Left ventricle myocardium inferior (tissue), 1 donor: ENCODE measurements at regions not wholly inside any gene's neighbourhood (a gene's known extent, or its start where the extent isn't known, plus 50 kb on each side); places are given as distances from the start of the nearest gene placed in this dataset.
A peak's percentile ranks its signal among the peaks of the same experiment; 100 is the strongest.

Experiments
- DNase-seq: peaks from one replicate; pipeline ENCODE4 v3.0.0-alpha.2; 2020
- H3K27ac ChIP-seq: fragments of 200-600 bp; replicated peaks from 2 replicates; pipeline ENCODE4 v1.8.0; 2021
- H3K27me3 ChIP-seq: fragments of 200-600 bp; 2 replicates; pipeline ENCODE4 v1.8.0; 2021; ENCODE audit warnings: low read depth
- H3K36me3 ChIP-seq: fragments of 200-600 bp; 2 replicates; pipeline ENCODE4 v1.8.0; 2021
- H3K4me1 ChIP-seq: fragments of 200-600 bp; 2 replicates; pipeline ENCODE4 v1.8.0; 2021
- H3K4me3 ChIP-seq: fragments of 200-600 bp; 2 replicates; pipeline ENCODE4 v1.8.0; 2021; ENCODE audit warnings: mild to moderate bottlenecking, moderate library complexity
- H3K9me3 ChIP-seq: fragments of 200-600 bp; replicated peaks from 2 replicates; pipeline ENCODE4 v1.8.0; 2021
- CTCF ChIP-seq: fragments of 200-600 bp; IDR thresholded peaks from 2 replicates; pipeline ENCODE4 v1.8.0; 2021; ENCODE audit warnings: antibody characterized with exemption, mild to moderate bottlenecking, borderline replicate concordance
- intact Hi-C: fragments of 100-400 bp; cut with micrococcal nuclease; formaldehyde crosslinking; loops from one replicate; pipeline ENCODE4 v1.11.0; 2022
- donor health status: DM: no; HTN: yes; CAD: no; lungs with severe emphysema.

GRCh38 chr7:116310141-116310540 is 99.8 kb downstream of the TES start:
- Histone ChIP-seq H3K4me1 (no peaks in the 10 kb centered on the region), H3K4me3 (no peak overlapping the region), H3K9me3 (no peaks in the 10 kb centered on the region), H3K36me3 (no peaks in the 10 kb centered on the region), H3K27ac (no peak overlapping the region), H3K27me3 (no peaks in the 10 kb centered on the region)
- TF ChIP-seq CTCF = no peak
- intact Hi-C loops = no loop called here
- DNase-seq = no peak

- Histone ChIP-seq H3K4me3 (no peak overlapping the region), H3K9me3 (no peaks in the 10 kb centered on the region), H3K36me3 (no peaks in the 10 kb centered on the region), H3K27me3 (no peaks in the 10 kb centered on the region), H3K4me1 (peaks cover 10% of the 10 kb centered on the region), H3K27ac (no peak overlapping the region)
- no peak for DNase-seq
- TF ChIP-seq CTCF = no peak
- intact Hi-C loops = no loop called here
Measured at GRCh38 chr7:116311259-116311658, 100.9 kb downstream of the TES start.

DNA sequence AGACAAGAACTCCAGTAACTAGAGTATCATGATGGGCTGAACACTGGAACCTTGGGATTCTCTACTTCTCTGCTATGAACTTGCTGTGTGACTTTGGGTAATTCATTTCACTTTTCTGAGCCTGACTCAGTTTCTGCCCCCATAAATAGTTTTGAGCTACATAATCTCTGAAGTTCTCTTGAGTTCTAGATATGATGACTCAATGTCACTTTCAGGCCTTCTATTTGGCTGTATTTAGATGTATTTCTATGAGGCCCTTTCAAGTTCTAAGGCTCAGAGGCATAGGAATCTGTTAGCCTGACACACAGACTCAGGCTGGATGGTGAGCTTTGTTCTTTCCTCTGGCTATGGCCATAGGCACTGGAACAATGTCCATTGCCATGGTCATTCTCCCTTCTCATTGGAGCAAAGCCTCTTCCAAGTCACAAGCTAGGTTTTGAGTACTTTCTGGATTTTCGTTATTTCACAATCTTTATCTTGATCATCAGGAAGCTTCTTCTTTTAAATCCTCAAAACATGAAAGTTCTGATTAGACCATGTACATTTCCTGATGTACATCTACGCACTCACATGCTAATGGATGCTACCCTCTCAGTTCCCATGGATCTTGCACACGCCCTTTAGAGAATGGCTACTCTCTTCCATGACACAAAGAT is 101.6 kb downstream of the TES start:
- Histone ChIP-seq H3K4me1 (peaks cover 16% of the 10 kb centered on the region), H3K36me3 (no peaks in the 10 kb centered on the region), H3K27ac (no peak overlapping the region), H3K27me3 (no peaks in the 10 kb centered on the region), H3K4me3 (no peak overlapping the region), H3K9me3 (no peaks in the 10 kb centered on the region)
- no peak for TF ChIP-seq CTCF
- DNase-seq = no peak
- intact Hi-C loops = no loop called here

DNA sequence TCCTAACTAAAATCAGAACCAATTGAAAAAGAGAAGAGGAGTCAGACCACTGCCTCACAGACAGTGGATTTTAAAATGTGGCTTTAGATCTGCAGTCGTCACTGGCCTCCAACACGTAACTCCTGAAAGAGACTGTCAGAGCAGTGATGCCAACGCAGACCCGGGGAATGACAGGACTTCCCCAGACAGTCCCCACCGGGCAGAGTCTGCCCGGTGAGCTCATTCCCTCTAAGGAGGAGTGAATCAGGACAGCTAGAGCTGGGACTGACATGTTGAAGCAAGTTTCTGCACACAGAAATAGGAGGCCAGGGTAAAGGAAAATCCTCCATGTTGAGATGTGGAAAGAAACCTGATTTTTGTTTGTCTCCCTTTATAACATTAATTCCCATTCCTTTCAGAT is 105.0 kb downstream of the TES start:
- Histone ChIP-seq H3K27ac (peak overlapping the region; percentile 81), H3K36me3 (no peaks in the 10 kb centered on the region)
- intact Hi-C loops = no loop called here

GRCh38 chr7:116315803-116316202 is 105.5 kb downstream of the TES start:
- no peak for TF ChIP-seq CTCF
- H3K9me3 ChIP-seq = no peaks in the 10 kb centered on the region
- H3K27ac ChIP-seq = peak overlapping the region; percentile 81
- H3K36me3 ChIP-seq = no peaks in the 10 kb centered on the region
- no peaks in the 10 kb centered on the region for H3K27me3 ChIP-seq
- DNase-seq = no peak
- no peak overlapping the region for H3K4me3 ChIP-seq
- H3K4me1 ChIP-seq = peaks cover 27% of the 10 kb centered on the region
- intact Hi-C loops = no loop called here

More for the DNA sequence above, 105.0 kb downstream of the TES start:
- Histone ChIP-seq H3K4me3 (no peak overlapping the region), H3K4me1 (peaks cover 27% of the 10 kb centered on the region), H3K27me3 (no peaks in the 10 kb centered on the region), H3K9me3 (no peaks in the 10 kb centered on the region)
- no peak for DNase-seq
- no peak for TF ChIP-seq CTCF
